Dedifferentiated amniotic fluid mesenchymal stem cell (primary cell): ENCODE measurements at regions not wholly inside any gene's neighbourhood (a gene's known extent, or its start where the extent isn't known, plus 50 kb on each side); places are given as distances from the start of the nearest gene placed in this dataset.
"Not testable (repeated sequence)": the region's sequence is repeated elsewhere in the genome, so short reads cannot be mapped to it uniquely, and the experiment has no call there.

Experiments used
- DNase-seq: peaks from one replicate; pipeline ENCODE4 v3.0.0-alpha.2; 2016; ENCODE audit errors: extremely low spot score

GRCh38 chr12:131375261-131375971 is 335.5 kb upstream of the SFSWAP start:
- DNase-seq, result no peak

- no peak for DNase-seq
These were observed 334.9 kb upstream of the SFSWAP start for GRCh38 chr12:131375972-131376345.

GRCh38 chr12:131378176-131378842 is 332.6 kb upstream of the SFSWAP start:
- DNase-seq, result no peak

GRCh38 chr12:131378861-131379665 is 331.8 kb upstream of the SFSWAP start:
- DNase-seq, result no peak

GRCh38 chr12:131379738-131380137 is 331.2 kb upstream of the SFSWAP start:
- no peak for DNase-seq

GRCh38 chr12:131380220-131380964 is 330.5 kb upstream of the SFSWAP start:
- DNase-seq, result no peak

- DNase-seq, result no peak
These were observed 329.8 kb upstream of the SFSWAP start for GRCh38 chr12:131380965-131381705.

GRCh38 chr12:131381716-131382430 is 329.0 kb upstream of the SFSWAP start:
- DNase-seq, result no peak

GRCh38 chr12:131383291-131383690 is 327.6 kb upstream of the SFSWAP start:
- no peak for DNase-seq

GRCh38 chr12:131383741-131384543 is 326.9 kb upstream of the SFSWAP start:
- no peak for DNase-seq

GRCh38 chr12:131384544-131384855 is 326.4 kb upstream of the SFSWAP start:
- DNase-seq, result no peak

- DNase-seq, result no peak
These were observed 325.4 kb upstream of the SFSWAP start for GRCh38 chr12:131385313-131386166.

GRCh38 chr12:131386167-131386521 is 324.7 kb upstream of the SFSWAP start:
- no peak for DNase-seq

- no peak for DNase-seq
These were observed 324.1 kb upstream of the SFSWAP start for GRCh38 chr12:131386781-131387180.

- no peak for DNase-seq
These were observed 323.4 kb upstream of the SFSWAP start for GRCh38 chr12:131387281-131388163.

GRCh38 chr12:131388164-131389053 is 322.5 kb upstream of the SFSWAP start:
- not testable (repeated sequence) for DNase-seq
